MM.1S (cell line): ENCODE measurements at regions not wholly inside any gene's neighbourhood (a gene's known extent, or its start where the extent isn't known, plus 50 kb on each side); places are given as distances from the start of the nearest gene placed in this dataset.

ENCODE experiments used
- CTCF ChIP-seq: fragments of 300-600 bp; sonication (generic); IDR thresholded peaks from 2 replicates; pipeline ENCODE4 v1.5.1; 2016; ENCODE audit warnings: antibody characterized with exemption, low read length, mixed read lengths
- EZH2 ChIP-seq: fragments of 300-600 bp; sonication (generic); optimal IDR thresholded peaks from 2 replicates; pipeline ENCODE3; 2017; ENCODE audit warnings: low read depth, mild to moderate bottlenecking, antibody characterized with exemption, low read length, mixed read lengths
- EZH2phosphoT487 ChIP-seq: fragments of 300-600 bp; sonication (generic); IDR thresholded peaks from 2 replicates; pipeline ENCODE4 v1.6.1; 2018; ENCODE audit warnings: antibody characterized with exemption, low read length

- TF ChIP-seq CTCF (no peak), EZH2 (no peak), EZH2phosphoT487 (no peak)
Observed at GRCh38 chr7:153030976-153031375, 271.4 kb downstream of the ACTR3B start.
